ENCODE measurements at regions not wholly inside any gene's neighbourhood (a gene's known extent, or its start where the extent isn't known, plus 50 kb on each side); places are given as distances from the start of the nearest gene placed in this dataset.

- TF ChIP-seq, protein P1, sequence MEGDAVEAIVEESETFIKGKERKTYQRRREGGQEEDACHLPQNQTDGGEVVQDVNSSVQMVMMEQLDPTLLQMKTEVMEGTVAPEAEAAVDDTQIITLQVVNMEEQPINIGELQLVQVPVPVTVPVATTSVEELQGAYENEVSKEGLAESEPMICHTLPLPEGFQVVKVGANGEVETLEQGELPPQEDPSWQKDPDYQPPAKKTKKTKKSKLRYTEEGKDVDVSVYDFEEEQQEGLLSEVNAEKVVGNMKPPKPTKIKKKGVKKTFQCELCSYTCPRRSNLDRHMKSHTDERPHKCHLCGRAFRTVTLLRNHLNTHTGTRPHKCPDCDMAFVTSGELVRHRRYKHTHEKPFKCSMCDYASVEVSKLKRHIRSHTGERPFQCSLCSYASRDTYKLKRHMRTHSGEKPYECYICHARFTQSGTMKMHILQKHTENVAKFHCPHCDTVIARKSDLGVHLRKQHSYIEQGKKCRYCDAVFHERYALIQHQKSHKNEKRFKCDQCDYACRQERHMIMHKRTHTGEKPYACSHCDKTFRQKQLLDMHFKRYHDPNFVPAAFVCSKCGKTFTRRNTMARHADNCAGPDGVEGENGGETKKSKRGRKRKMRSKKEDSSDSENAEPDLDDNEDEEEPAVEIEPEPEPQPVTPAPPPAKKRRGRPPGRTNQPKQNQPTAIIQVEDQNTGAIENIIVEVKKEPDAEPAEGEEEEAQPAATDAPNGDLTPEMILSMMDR (IDR thresholded peaks at IDR 0.05; ENCODE audit: control extremely low read depth in 1 of 3, insufficient read depth in 1 of 3, low read depth in 1 of 3, low read length in 3 of 3), result no peak
- TF ChIP-seq CREB1 (IDR thresholded peaks at IDR 0.05) (no peak), EP300 (IDR thresholded peaks at IDR 0.05; ENCODE audit: borderline replicate concordance in 1 of 2, low read depth in 2 of 2, low read length in 2 of 2) (no peak), HDAC2 (IDR thresholded peaks at IDR 0.05; ENCODE audit: borderline replicate concordance in 1 of 2, low read depth in 2 of 2, low read length in 2 of 2) (no peak), TAF7 (optimal IDR thresholded peaks at IDR 0.05; ENCODE audit: borderline replicate concordance, low read depth, low read length) (no peak), CHD2 (IDR thresholded peaks at IDR 0.05; ENCODE audit: low read length) (no peak), CHD1 (IDR thresholded peaks at IDR 0.05; ENCODE audit: low read depth, low read length) (no peak), E2F6 (IDR thresholded peaks at IDR 0.05) (no peak), JUND (IDR thresholded peaks at IDR 0.05; ENCODE audit: low read length) (no peak), RXRA (IDR thresholded peaks at IDR 0.05; ENCODE audit: insufficient read depth, low read depth, low read length) (no peak), TAF1 (IDR thresholded peaks at IDR 0.05; ENCODE audit: low read depth, low read length) (no peak), SP2 (IDR thresholded peaks at IDR 0.05; ENCODE audit: low read length) (no peak)
- TF ChIP-seq, protein P2, sequence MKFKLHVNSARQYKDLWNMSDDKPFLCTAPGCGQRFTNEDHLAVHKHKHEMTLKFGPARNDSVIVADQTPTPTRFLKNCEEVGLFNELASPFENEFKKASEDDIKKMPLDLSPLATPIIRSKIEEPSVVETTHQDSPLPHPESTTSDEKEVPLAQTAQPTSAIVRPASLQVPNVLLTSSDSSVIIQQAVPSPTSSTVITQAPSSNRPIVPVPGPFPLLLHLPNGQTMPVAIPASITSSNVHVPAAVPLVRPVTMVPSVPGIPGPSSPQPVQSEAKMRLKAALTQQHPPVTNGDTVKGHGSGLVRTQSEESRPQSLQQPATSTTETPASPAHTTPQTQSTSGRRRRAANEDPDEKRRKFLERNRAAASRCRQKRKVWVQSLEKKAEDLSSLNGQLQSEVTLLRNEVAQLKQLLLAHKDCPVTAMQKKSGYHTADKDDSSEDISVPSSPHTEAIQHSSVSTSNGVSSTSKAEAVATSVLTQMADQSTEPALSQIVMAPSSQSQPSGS (IDR thresholded peaks at IDR 0.05; ENCODE audit: low read length), result no peak
- TF ChIP-seq, protein P3, sequence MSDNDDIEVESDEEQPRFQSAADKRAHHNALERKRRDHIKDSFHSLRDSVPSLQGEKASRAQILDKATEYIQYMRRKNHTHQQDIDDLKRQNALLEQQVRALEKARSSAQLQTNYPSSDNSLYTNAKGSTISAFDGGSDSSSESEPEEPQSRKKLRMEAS (IDR thresholded peaks at IDR 0.05), result no peak
These were observed 162.0 kb upstream of the C21orf91 start for GRCh38 chr21:17981060-17981740.
